HG03175 (cell line): ENCODE measurements at regions not wholly inside any gene's neighbourhood (a gene's known extent, or its start where the extent isn't known, plus 50 kb on each side); places are given as distances from the start of the nearest gene placed in this dataset.
"Not testable (repeated sequence)": the region's sequence is repeated elsewhere in the genome, so short reads cannot be mapped to it uniquely, and the experiment has no call there.

ENCODE experiments used
- ATAC-seq: cut with Tn5 transposase; IDR thresholded peaks from one replicate; pipeline ENCODE4 v1.9.1; 2021; ENCODE audit warnings: mild to moderate bottlenecking, moderate library complexity; ENCODE audit not compliant: unreplicated experiment

DNA sequence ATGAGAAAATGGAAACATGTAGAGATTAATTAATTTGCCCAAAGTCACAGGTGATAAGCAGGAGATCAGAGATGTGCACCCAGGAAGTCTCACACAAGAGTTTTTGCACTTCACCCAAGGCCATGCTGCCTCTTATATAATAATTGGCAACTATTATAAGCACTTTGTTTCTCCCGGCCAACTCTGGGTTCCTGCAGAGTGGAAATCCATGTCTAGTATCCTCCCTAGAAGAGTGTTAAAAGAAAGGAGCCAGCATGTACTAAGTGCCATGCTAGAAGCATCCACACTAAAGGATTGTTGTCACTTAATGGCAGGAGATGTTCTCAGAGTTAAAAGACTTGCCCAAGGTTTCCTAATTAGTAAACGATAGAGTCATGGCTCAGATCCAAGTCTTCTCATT, 470.3 kb downstream of the OMA1 start:
- ATAC-seq, result no peak

- no peak for ATAC-seq
These were observed 471.3 kb downstream of the OMA1 start for GRCh38 chr1:58075188-58075578.

DNA sequence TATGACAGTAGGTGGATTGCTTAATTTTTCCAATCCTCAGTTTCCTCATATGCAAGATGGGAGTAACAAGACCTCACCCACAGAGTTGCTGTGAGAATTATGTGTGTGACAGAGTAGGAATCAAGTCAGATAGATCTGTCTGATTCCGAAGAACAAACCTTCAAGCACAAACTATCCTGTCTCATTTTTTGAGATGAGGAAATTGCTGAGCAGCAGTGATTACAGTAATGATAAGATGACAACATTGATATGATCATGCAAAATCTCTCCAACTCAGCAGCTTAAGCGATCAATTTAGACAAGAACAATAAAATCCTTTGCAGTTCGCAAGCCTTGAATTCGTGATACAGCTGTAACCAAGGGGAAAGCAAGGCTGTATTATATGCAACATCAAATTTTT, 474.1 kb downstream of the OMA1 start:
- ATAC-seq, result no peak

- no peak for ATAC-seq
These were observed 479.4 kb downstream of the OMA1 start for GRCh38 chr1:58067082-58067481.

GRCh38 chr1:58065520-58065919, 481.0 kb downstream of the OMA1 start:
- no peak for ATAC-seq

DNA sequence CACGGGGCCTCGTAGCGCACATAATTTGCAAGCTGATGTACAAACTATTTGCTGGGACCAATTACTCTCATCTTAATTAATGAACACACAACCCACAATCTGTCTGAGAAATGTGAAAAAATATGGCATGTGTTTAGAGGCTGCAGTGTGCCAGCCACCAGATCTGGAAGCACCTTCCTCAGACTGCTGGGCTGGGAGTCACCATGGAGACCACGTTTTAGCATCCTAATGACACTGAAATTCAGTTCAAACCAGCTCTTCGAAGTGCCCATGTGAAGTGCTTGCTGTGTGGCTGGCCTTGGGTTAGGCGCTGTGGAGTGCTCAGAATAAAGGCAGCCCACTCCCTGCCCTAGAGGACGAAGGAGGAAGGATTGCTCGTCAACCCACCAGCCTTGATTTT, 482.4 kb downstream of the OMA1 start:
- ATAC-seq, result no peak

GRCh38 chr1:58063095-58063494, 483.4 kb downstream of the OMA1 start:
- ATAC-seq, result no peak

GRCh38 chr1:58062635-58063034, 483.9 kb downstream of the OMA1 start:
- no peak for ATAC-seq

GRCh38 chr1:58060559-58061170, 485.9 kb downstream of the OMA1 start:
- no peak for ATAC-seq

DNA sequence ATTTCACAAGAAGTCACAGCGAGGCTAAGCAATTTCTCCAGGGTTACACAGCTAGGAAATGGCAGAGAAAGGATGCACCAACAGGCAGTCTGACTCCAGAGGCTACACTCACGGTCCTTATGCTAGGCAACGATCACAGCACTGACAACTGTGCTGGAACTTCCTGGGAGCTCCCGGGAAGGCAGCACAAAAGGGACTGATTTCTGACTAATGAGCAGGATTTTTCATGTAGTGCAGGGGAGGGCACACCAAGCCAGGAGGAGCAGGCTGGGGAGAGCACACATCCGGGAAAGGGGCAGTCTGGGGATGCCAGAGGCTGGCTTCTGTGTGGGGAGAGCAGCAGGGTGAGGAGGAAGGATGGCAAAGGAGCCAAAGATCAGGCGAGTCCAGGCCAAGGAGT, 486.7 kb downstream of the OMA1 start:
- ATAC-seq, result no peak

- ATAC-seq, result no peak
These were observed 488.2 kb downstream of the OMA1 start for GRCh38 chr1:58058323-58058722.

GRCh38 chr1:58057826-58058225, 488.7 kb downstream of the OMA1 start:
- no peak for ATAC-seq

DNA sequence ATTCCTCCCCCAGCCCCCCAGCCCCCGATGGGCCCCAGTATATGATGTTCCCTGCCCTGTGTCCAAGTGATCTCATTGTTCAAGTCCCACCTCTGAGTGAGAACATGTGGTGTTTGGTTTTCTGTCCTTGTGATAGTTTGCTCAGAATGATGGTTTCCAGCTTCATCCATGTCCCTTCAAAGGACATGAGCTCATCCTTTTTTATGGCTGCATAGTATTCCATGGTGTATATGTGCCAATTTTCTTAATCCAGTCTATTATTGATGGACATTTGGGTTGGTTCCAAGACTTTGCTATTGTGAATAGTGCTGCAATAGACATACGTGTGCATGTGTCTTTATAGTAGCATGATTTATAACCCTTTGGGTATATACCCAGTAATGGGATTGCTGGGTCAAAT, 495.3 kb downstream of the OMA1 start:
- ATAC-seq, result not testable (repeated sequence)

- ATAC-seq, result peak; percentile 71
These were observed 499.2 kb downstream of the OMA1 start for GRCh38 chr1:58047265-58047858.

DNA sequence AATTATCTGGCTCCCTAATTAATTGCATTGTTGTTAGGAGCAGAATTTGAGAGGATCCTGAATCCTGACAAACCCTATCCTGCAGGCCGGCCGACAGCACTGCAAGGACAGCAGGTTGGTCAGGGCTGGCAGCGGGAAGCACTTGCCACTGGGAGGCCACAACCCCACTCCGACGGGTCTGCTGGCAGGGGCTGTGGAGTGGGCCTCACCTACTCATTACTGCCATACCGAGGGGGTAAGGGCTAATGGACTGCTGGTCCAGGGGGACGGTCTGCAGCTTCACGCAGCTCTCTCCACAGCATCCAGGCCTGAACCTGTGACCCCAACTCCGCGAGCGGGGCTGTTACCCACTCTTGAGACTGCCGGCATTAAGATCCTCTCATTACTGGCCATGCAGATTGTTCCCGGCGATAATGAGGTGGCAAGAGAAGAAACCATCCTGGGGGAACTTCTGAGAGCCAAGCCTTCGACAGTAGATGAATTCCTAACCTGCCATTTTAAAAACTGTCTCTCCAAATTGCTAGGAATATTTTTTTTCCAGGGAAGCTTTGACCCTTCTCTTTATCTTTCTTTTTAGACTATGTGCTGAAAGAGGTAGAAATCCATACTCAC, 501.3 kb downstream of the OMA1 start:
- ATAC-seq, result no peak

DNA sequence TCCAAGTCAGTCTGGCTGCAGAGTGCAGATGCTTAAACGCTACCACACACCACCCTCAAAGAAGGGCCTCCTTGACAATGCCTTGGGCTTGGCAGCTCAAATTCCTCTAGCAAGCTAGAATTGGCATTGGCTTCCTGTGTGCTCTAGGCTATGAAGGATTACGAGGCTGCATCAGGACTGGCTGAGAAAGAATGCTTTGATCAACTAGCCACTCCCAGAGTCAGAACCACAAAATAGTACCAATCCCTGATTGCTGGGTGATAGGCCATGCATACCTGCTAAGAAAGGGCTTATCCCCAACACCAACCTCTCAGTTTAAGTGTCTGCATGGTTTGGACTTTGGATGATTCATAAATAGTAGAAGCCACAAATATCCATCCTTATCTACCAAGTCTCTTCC, 504.9 kb downstream of the OMA1 start:
- no peak for ATAC-seq

- ATAC-seq, result no peak
These were observed 508.0 kb downstream of the OMA1 start for GRCh38 chr1:58038574-58038973.

- ATAC-seq, result no peak
These were observed 511.0 kb downstream of the OMA1 start for GRCh38 chr1:58035523-58035922.

GRCh38 chr1:58033311-58033710, 513.2 kb downstream of the OMA1 start:
- no peak for ATAC-seq

DNA sequence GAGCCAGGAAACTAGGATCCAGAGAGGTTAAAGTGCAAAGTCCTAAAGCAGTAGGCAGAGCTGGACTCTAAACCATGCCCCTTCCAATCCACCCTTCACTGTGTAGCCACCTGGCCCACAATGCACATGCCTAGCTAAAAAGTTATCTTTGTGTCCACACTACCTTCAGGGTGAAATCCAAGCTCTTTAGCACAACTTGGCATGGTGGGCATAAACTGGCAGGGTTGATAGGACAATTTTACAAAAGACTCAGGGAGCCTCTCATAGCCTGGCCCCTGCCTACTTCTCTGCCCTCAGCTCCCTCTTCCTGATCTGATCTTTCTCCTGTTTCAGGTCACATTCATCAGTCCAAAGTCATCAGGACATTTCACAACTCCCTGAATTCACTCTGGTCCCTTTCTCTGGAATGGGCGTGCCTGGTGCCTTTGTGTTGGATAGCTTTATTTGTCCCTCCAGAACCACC, 513.9 kb downstream of the OMA1 start:
- no peak for ATAC-seq

DNA sequence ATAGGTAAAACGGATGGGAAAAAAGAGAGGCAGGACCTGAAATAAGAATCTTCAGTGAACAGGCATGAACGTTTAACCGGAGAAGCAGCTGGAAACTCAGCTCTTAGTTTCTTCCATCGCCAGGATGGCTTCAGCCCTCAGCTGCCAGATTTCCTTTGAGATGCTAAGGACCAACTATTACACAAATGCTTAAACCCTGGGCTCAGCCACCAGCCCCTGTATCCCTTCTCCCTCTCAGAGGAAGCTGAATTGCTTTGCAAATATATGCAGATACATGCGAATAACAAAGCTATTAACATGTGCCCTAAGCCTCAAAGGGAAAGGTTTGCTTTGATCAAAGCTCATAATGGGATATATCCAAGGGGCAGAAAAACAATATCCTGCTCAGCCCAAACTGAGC, 515.1 kb downstream of the OMA1 start:
- ATAC-seq, result no peak

DNA sequence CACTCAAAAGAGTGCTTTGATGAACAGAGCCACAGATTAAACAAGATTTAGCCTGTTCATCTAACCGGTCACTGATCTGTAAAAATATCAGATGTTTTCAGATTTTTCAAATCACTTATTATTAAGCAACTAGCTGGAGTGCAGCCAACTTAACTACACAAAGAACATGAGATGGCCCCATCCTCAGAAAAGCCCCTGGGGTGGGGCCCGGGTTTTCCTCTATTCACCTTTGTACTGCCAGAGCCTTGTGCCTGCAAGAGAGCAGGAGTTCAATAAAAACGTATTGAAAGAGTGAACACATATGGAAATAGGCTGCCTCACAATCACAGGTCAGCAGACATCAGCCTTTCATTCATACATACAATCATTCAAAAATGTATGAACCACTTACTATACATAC, 516.1 kb downstream of the OMA1 start:
- ATAC-seq, result no peak

DNA sequence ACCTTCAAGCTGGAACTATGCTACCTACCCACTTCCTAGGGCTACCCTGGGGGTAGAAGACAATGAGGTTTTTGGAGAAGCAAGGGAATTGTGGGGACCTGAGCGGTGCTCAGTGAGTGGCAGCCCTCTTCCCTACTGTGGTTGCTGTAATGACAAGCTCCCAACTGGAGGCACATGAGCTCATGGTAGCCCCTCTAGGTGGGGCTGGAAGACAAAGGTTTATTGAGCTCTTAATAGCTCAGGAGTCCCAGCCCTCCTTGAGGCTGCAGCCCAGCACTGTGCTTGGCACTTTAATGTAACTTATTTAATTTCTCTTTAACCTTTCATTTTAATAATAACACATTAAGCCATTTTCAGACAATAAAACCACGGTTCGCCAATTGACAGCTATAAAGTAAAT, 528.9 kb downstream of the OMA1 start:
- ATAC-seq, result no peak
